Astrocyte (in vitro differentiated cells and primary cell): ENCODE measurements at regions not wholly inside any gene's neighbourhood (a gene's known extent, or its start where the extent isn't known, plus 50 kb on each side); places are given as distances from the start of the nearest gene placed in this dataset.

Experiments
- DNase-seq: peaks from one replicate; pipeline ENCODE4 v3.0.0-alpha.2; 2010; ENCODE audit warnings: low read depth
- FAIRE-seq: peaks from 2 replicates; lab custom pipeline; 2011; peaks lifted over from hg19 to GRCh38; lab: Jason Lieb, UNC
- H2AFZ ChIP-seq: 2 replicates; pipeline ENCODE4 v1.6.0; 2012; ENCODE audit warnings: low read depth, low read length, inconsistent platforms
- H3K27ac ChIP-seq: 2 replicates; pipeline ENCODE4 v1.5.1; 2011; ENCODE audit warnings: low read depth, low read length, inconsistent platforms
- H3K27me3 ChIP-seq: 2 replicates; pipeline ENCODE4 v1.6.0; 2011; ENCODE audit warnings: low read length, inconsistent platforms; ENCODE audit not compliant: insufficient read depth
- H3K36me3 ChIP-seq: 2 replicates; pipeline ENCODE4 v1.5.1; 2011; ENCODE audit warnings: low read length, inconsistent platforms; ENCODE audit not compliant: insufficient read depth
- H3K4me1 ChIP-seq: 2 replicates; pipeline ENCODE4 v1.5.1; 2011; ENCODE audit warnings: low read length, inconsistent platforms; ENCODE audit not compliant: insufficient read depth
- H3K4me2 ChIP-seq: 2 replicates; pipeline ENCODE4 v1.6.0; 2012; ENCODE audit warnings: low read length, inconsistent platforms
- H3K4me3 ChIP-seq: 2 replicates; pipeline ENCODE4 v1.5.1; 2011; ENCODE audit warnings: low read depth, mild to moderate bottlenecking, low read length, inconsistent platforms; ENCODE audit not compliant: insufficient read depth
- H3K79me2 ChIP-seq: 2 replicates; pipeline ENCODE4 v1.6.0; 2012; ENCODE audit warnings: mild to moderate bottlenecking, low read length, inconsistent platforms; ENCODE audit not compliant: insufficient read depth
- H3K9ac ChIP-seq: 2 replicates; pipeline ENCODE4 v1.6.0; 2012; ENCODE audit warnings: mild to moderate bottlenecking, low read length, inconsistent platforms
- H3K9me3 ChIP-seq: 2 replicates; pipeline ENCODE4 v1.5.1; 2012; ENCODE audit warnings: low read depth, mild to moderate bottlenecking, low read length, inconsistent platforms; ENCODE audit not compliant: insufficient read depth
- H4K20me1 ChIP-seq: 2 replicates; pipeline ENCODE4 v1.6.0; 2012; ENCODE audit warnings: low read length, inconsistent platforms; ENCODE audit not compliant: insufficient read depth
- H3K27ac Mint-ChIP-seq: one replicate; pipeline ENCODE4 v1.8.0; 2021; ENCODE audit warnings: mild to moderate bottlenecking, mixed read lengths; ENCODE audit not compliant: unreplicated experiment
- H3K27me3 Mint-ChIP-seq: one replicate; pipeline ENCODE4 v1.8.0; 2021; ENCODE audit warnings: low read depth, mixed read lengths; ENCODE audit not compliant: unreplicated experiment
- H3K36me3 Mint-ChIP-seq: one replicate; pipeline ENCODE4 v1.8.0; 2021; ENCODE audit warnings: low read depth, mixed read lengths; ENCODE audit not compliant: unreplicated experiment
- H3K4me1 Mint-ChIP-seq: one replicate; pipeline ENCODE4 v1.8.0; 2021; ENCODE audit warnings: low read depth, mixed read lengths; ENCODE audit not compliant: unreplicated experiment
- H3K4me3 Mint-ChIP-seq: one replicate; pipeline ENCODE4 v1.8.0; 2021; ENCODE audit warnings: mild to moderate bottlenecking, moderate library complexity, mixed read lengths; ENCODE audit not compliant: unreplicated experiment
- H3K9me3 Mint-ChIP-seq: one replicate; pipeline ENCODE4 v1.8.0; 2021; ENCODE audit warnings: mild to moderate bottlenecking, mixed read lengths; ENCODE audit not compliant: unreplicated experiment
- EZH2 ChIP-seq: IDR thresholded peaks from 2 replicates; pipeline ENCODE4 v1.6.1; 2012; ENCODE audit warnings: mild to moderate bottlenecking, low read length, inconsistent platforms; ENCODE audit not compliant: insufficient read depth
- TF ChIP-seq, protein P1 (sequence below): IDR thresholded peaks from 2 replicates; pipeline ENCODE4 v1.5.1; 2011; ENCODE audit warnings: low read depth, mild to moderate bottlenecking, inconsistent platforms, low read length, moderate library complexity; ENCODE audit not compliant: insufficient read depth

DNA sequence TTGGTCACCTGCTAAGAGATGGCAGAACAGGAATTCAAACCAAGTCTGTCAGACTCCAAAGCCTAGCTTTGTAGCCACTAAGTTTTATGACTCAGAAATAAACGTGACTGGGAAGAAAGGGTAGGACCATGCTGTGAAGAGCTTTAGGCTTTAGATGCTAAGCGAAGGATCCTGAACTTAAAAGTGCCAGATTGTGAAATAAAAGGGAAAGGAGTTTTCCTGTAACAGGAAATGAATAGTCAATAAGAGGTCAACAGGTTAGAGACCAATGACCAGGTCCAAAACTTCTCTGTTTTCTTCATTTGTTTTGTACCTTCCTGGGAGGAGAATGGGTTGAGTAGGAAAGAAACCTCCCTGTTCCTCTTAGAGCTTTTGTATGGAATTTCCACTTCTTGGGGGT lies 98.8 kb upstream of the EOLA2 start:
- TF ChIP-seq, protein P1, sequence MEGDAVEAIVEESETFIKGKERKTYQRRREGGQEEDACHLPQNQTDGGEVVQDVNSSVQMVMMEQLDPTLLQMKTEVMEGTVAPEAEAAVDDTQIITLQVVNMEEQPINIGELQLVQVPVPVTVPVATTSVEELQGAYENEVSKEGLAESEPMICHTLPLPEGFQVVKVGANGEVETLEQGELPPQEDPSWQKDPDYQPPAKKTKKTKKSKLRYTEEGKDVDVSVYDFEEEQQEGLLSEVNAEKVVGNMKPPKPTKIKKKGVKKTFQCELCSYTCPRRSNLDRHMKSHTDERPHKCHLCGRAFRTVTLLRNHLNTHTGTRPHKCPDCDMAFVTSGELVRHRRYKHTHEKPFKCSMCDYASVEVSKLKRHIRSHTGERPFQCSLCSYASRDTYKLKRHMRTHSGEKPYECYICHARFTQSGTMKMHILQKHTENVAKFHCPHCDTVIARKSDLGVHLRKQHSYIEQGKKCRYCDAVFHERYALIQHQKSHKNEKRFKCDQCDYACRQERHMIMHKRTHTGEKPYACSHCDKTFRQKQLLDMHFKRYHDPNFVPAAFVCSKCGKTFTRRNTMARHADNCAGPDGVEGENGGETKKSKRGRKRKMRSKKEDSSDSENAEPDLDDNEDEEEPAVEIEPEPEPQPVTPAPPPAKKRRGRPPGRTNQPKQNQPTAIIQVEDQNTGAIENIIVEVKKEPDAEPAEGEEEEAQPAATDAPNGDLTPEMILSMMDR = no peak
- no peak for TF ChIP-seq EZH2
- Histone ChIP-seq H3K4me1 (peaks cover 18% of the 10 kb centered on the region), H3K9me3 (no peaks in the 10 kb centered on the region), H2AFZ (no peak overlapping the region), H3K27me3 (no peaks in the 10 kb centered on the region), H3K36me3 (no peaks in the 10 kb centered on the region), H3K9ac (no peak overlapping the region), H3K4me2 (peak overlapping the region; percentile 31), H3K79me2 (no peaks in the 10 kb centered on the region), H3K27ac (no peak overlapping the region), H3K4me3 (no peak overlapping the region), H4K20me1 (no peaks in the 10 kb centered on the region)
- no peak for DNase-seq
- no peak for FAIRE-seq
- Mint-ChIP-seq H3K36me3 (no peaks in the 10 kb centered on the region), H3K27ac (peak overlapping the region; percentile 66), H3K9me3 (peaks cover 4% of the 10 kb centered on the region), H3K4me3 (no peak overlapping the region), H3K27me3 (no peaks in the 10 kb centered on the region), H3K4me1 (peaks cover 21% of the 10 kb centered on the region)

DNA sequence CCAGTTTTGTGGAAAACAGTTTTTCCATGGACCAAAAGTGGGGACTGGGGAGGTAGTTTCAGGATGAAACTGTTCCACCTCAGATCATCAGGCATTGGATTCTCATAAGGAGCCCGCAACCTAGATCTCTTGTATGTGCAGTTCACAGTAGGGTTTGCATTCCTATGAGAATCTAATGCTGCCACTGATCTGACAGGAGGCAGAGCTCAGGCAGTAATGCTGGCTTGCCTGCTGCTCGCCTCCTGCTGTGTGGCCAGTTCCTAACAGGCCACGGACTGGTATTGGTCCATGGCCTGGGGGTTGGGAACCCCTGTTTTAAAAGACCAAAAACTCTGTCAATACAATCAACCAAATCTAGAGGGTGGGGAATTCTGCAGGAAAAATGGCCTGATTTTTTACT lies 100.0 kb upstream of the EOLA2 start:
- Histone ChIP-seq H3K9ac (no peak overlapping the region), H3K4me2 (no peak overlapping the region), H3K27ac (peak overlapping the region; percentile 38), H3K4me1 (peaks cover 18% of the 10 kb centered on the region), H4K20me1 (no peaks in the 10 kb centered on the region), H3K27me3 (no peaks in the 10 kb centered on the region), H3K9me3 (no peaks in the 10 kb centered on the region), H3K4me3 (no peak overlapping the region), H3K79me2 (no peaks in the 10 kb centered on the region), H3K36me3 (no peaks in the 10 kb centered on the region), H2AFZ (no peak overlapping the region)
- no peak overlapping the region for H3K4me3 Mint-ChIP-seq
- no peaks in the 10 kb centered on the region for H3K36me3 Mint-ChIP-seq
- FAIRE-seq (no peak), DNase-seq (no peak)
- no peaks in the 10 kb centered on the region for H3K27me3 Mint-ChIP-seq
- H3K27ac Mint-ChIP-seq = peak overlapping the region; percentile 72
- peaks cover 14% of the 10 kb centered on the region for H3K4me1 Mint-ChIP-seq
- peaks cover 4% of the 10 kb centered on the region for H3K9me3 Mint-ChIP-seq
- no peak for TF ChIP-seq EZH2
- TF ChIP-seq, protein P1 = no peak

DNA sequence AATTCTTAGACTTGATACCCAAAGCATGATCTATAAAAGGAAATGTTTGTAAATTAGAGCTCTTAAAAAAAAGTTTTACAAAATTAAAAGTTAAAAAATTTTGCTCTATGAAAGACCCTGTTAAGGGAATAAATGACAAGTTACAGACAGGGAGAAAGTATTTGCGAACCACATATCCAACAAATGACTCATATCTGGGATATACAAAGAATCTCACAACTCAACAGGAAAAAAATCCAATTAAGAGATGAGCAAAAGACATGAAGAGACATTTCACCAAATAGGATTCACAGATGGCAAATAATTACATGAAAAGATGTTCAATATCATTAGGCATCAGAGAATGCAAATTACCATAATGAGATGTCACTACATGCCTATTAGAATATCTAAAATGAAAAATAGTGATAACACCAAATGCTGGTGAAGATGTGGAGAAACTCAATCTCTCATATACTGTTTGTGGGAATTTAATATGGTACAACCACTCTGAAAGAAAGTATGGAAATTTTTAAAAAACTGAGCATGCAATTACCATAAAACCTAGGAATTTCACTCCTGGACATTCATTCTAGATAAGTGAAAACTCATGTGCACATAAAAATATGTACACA lies 100.8 kb upstream of the EOLA2 start:
- H3K36me3 ChIP-seq = no peaks in the 10 kb centered on the region
- H3K9me3 Mint-ChIP-seq = peaks cover 4% of the 10 kb centered on the region
- no peak overlapping the region for H3K4me2 ChIP-seq
- no peak overlapping the region for H3K27ac ChIP-seq
- TF ChIP-seq EZH2 = no peak
- TF ChIP-seq, protein P1 = no peak
- peaks cover 14% of the 10 kb centered on the region for H3K4me1 Mint-ChIP-seq
- H3K79me2 ChIP-seq = no peaks in the 10 kb centered on the region
- H3K4me3 ChIP-seq = no peak overlapping the region
- H2AFZ ChIP-seq = no peak overlapping the region
- no peaks in the 10 kb centered on the region for H3K27me3 ChIP-seq
- no peaks in the 10 kb centered on the region for H4K20me1 ChIP-seq
- no peaks in the 10 kb centered on the region for H3K9me3 ChIP-seq
- H3K4me1 ChIP-seq = peaks cover 18% of the 10 kb centered on the region
- H3K4me3 Mint-ChIP-seq = no peak overlapping the region
- DNase-seq = peak; percentile 36
- peak; percentile 97 for FAIRE-seq
- no peaks in the 10 kb centered on the region for H3K36me3 Mint-ChIP-seq
- no peak overlapping the region for H3K9ac ChIP-seq
- no peaks in the 10 kb centered on the region for H3K27me3 Mint-ChIP-seq
- peak overlapping the region; percentile 26 for H3K27ac Mint-ChIP-seq
